ENCODE measurements at regions not wholly inside any gene's neighbourhood (a gene's known extent, or its start where the extent isn't known, plus 50 kb on each side); places are given as distances from the start of the nearest gene placed in this dataset.

- TF ChIP-seq, protein P1, sequence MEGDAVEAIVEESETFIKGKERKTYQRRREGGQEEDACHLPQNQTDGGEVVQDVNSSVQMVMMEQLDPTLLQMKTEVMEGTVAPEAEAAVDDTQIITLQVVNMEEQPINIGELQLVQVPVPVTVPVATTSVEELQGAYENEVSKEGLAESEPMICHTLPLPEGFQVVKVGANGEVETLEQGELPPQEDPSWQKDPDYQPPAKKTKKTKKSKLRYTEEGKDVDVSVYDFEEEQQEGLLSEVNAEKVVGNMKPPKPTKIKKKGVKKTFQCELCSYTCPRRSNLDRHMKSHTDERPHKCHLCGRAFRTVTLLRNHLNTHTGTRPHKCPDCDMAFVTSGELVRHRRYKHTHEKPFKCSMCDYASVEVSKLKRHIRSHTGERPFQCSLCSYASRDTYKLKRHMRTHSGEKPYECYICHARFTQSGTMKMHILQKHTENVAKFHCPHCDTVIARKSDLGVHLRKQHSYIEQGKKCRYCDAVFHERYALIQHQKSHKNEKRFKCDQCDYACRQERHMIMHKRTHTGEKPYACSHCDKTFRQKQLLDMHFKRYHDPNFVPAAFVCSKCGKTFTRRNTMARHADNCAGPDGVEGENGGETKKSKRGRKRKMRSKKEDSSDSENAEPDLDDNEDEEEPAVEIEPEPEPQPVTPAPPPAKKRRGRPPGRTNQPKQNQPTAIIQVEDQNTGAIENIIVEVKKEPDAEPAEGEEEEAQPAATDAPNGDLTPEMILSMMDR (tag by site-specific recombination; IDR thresholded peaks at IDR 0.05), result no peak
- TF ChIP-seq ZNF2 (tag by site-specific recombination; IDR thresholded peaks at IDR 0.05) (no peak), ZSCAN18 (tag by site-specific recombination; IDR thresholded peaks at IDR 0.05) (no peak), ZNF174 (tag by site-specific recombination; IDR thresholded peaks at IDR 0.05) (no peak), ZXDB (tag by site-specific recombination; IDR thresholded peaks at IDR 0.05) (no peak)
These were observed 520.3 kb upstream of the USP15 start for GRCh38 chr12:61739925-61740324.

Measured in HEK293 (cell line).